Panc1 (cell line): ENCODE measurements at regions not wholly inside any gene's neighbourhood (a gene's known extent, or its start where the extent isn't known, plus 50 kb on each side); places are given as distances from the start of the nearest gene placed in this dataset.

Experiments used
- ATAC-seq: fragments of 200-7000 bp; cut with Tn5 transposase; 2 replicates; pipeline ENCODE4 v1.9.1; 2020; ENCODE audit warnings: mild to moderate bottlenecking, moderate library complexity
- BruUV-seq: library from RNA; stranded (reverse); fragments of 400-500 nt; replicated peaks from 2 replicates; lab custom pipeline; 2021; lab: Mats Ljungman, UMichigan
- CTCF ChIA-PET: fragments of 300-600 bp; sonication (Branson Sonifier 250); formaldehyde crosslinking; loops from one replicate; lab custom pipeline; 2022; ENCODE audit warnings: antibody characterized with exemption; lab: Charles Lee
- POLR2A ChIA-PET: fragments of 300-600 bp; sonication (Branson Sonifier 250); formaldehyde crosslinking; loops from one replicate; lab custom pipeline; 2022; ENCODE audit warnings: antibody characterized with exemption; lab: Charles Lee
- DNase-seq: peaks from one replicate; pipeline ENCODE4 v3.0.0-alpha.2; 2010; ENCODE audit warnings: low read depth, low spot score
- H3K27ac ChIP-seq: 2 replicates; pipeline ENCODE4 v1.5.1; 2011; ENCODE audit warnings: mild to moderate bottlenecking, low read length, inconsistent platforms
- H3K27me3 ChIP-seq: fragments of 200-500 bp; sonication (Bioruptor generic); 2 replicates; pipeline ENCODE4 v1.6.0; 2014; ENCODE audit warnings: low read length, inconsistent platforms; ENCODE audit not compliant: control insufficient read depth, insufficient read depth
- H3K36me3 ChIP-seq: fragments of 200-500 bp; sonication (Bioruptor generic); 2 replicates; pipeline ENCODE4 v1.5.1; 2014; ENCODE audit warnings: inconsistent platforms, mild to moderate bottlenecking, low read length, moderate library complexity; ENCODE audit not compliant: control insufficient read depth, insufficient read depth
- H3K4me1 ChIP-seq: 2 replicates; pipeline ENCODE4 v1.5.1; 2011; ENCODE audit warnings: inconsistent platforms, mild to moderate bottlenecking, low read length, moderate library complexity; ENCODE audit not compliant: control insufficient read depth, insufficient read depth
- H3K4me3 ChIP-seq, 2 experiments: 2 replicates each; pipeline ENCODE4 v1.5.1; 2011 to 2012; ENCODE audit warnings: low read depth in 2 of 2, low read length in 2 of 2, mild to moderate bottlenecking in 2 of 2, inconsistent platforms in 1 of 2, moderate library complexity in 1 of 2
- H3K9me3 ChIP-seq: fragments of 200-500 bp; sonication (Bioruptor generic); 2 replicates; pipeline ENCODE4 v1.5.1; 2014; ENCODE audit warnings: low read depth, mild to moderate bottlenecking, inconsistent platforms, low read length, moderate library complexity; ENCODE audit not compliant: control insufficient read depth, insufficient read depth
- CTCF ChIP-seq: fragments of 450-650 bp; IDR thresholded peaks from 2 replicates; pipeline ENCODE4 v1.5.1; 2017; ENCODE audit warnings: mild to moderate bottlenecking
- POLR2AphosphoS5 ChIP-seq: IDR thresholded peaks from 2 replicates; pipeline ENCODE4 v1.6.1; 2012; ENCODE audit warnings: mild to moderate bottlenecking, low read depth, low read length, moderate library complexity
- REST ChIP-seq, 2 experiments: IDR thresholded peaks; 2 replicates each; pipeline ENCODE4 v1.6.1; 2011 to 2012; ENCODE audit warnings: low read depth in 2 of 2, control low read depth in 1 of 2, low read length in 1 of 2, mild to moderate bottlenecking in 1 of 2, moderate library complexity in 1 of 2; ENCODE audit not compliant: insufficient read depth in 1 of 2
- SIN3A ChIP-seq: IDR thresholded peaks from 2 replicates; pipeline ENCODE4 v1.6.1; 2012; ENCODE audit warnings: low read depth, mild to moderate bottlenecking, low read length, moderate library complexity, borderline replicate concordance; ENCODE audit not compliant: insufficient read depth
- TCF7L2 ChIP-seq: IDR thresholded peaks from 2 replicates; pipeline ENCODE4 v1.6.1; 2011; ENCODE audit warnings: mild to moderate bottlenecking, low read depth, low read length, inconsistent platforms
- in situ Hi-C: cut with HindIII; loops from 2 replicates; pipeline ENCODE4 v1.10.0; 2016; ENCODE audit warnings: low sequenced_read_pairs, low pct_unique_long_range_greater_than_20kb
- intact Hi-C: fragments of 100-400 bp; cut with micrococcal nuclease; formaldehyde crosslinking; loops from one replicate; pipeline ENCODE4 v1.10.0; 2022; ENCODE audit not compliant: unreplicated experiment

- in situ Hi-C loops, result no loop called here
- BruUV-seq, result no TSS peak
- DNase-seq, result no peak
Observed at GRCh38 chrX:39564751-39565150, 533.0 kb downstream of the BCOR start.

GRCh38 chrX:39574178-39574577 lies 523.6 kb downstream of the BCOR start:
- no peaks in the 10 kb centered on the region for H3K27me3 ChIP-seq
- no TSS peak for BruUV-seq
- intact Hi-C loops, result no loop called here
- H3K9me3 ChIP-seq, result no peaks in the 10 kb centered on the region
- DNase-seq (no peak), ATAC-seq (no peak)
- ChIA-PET POLR2A (no interaction called here), CTCF (no interaction called here)
- TF ChIP-seq SIN3A (no peak), POLR2AphosphoS5 (no peak), CTCF (no peak), TCF7L2 (no peak), REST (IDR thresholded peaks at IDR 0.05; ENCODE audit: insufficient read depth in 1 of 2, low read depth in 2 of 2, low read length in 1 of 2) (no peak)
- H3K4me3 ChIP-seq, result no peak overlapping the region
- in situ Hi-C loops, result no loop called here
- no peak overlapping the region for H3K27ac ChIP-seq
- no peaks in the 10 kb centered on the region for H3K4me1 ChIP-seq
- H3K36me3 ChIP-seq, result no peaks in the 10 kb centered on the region

More at GRCh38 chrX:39564751-39565150, 533.0 kb downstream of the BCOR start:
- H3K4me3 ChIP-seq, result no peak overlapping the region
- ChIA-PET POLR2A (no interaction called here), CTCF (no interaction called here)
- H3K9me3 ChIP-seq, result no peaks in the 10 kb centered on the region
- H3K4me1 ChIP-seq, result no peaks in the 10 kb centered on the region
- no peak for TF ChIP-seq CTCF
- no peak for TF ChIP-seq POLR2AphosphoS5
- no peak for TF ChIP-seq SIN3A
- TF ChIP-seq REST (IDR thresholded peaks at IDR 0.05; ENCODE audit: insufficient read depth in 1 of 2, low read depth in 2 of 2, low read length in 1 of 2), result no peak
- TF ChIP-seq TCF7L2, result no peak
- no peaks in the 10 kb centered on the region for H3K36me3 ChIP-seq
- intact Hi-C loops, result no loop called here
- no peak overlapping the region for H3K27ac ChIP-seq
- ATAC-seq, result no peak
- H3K27me3 ChIP-seq, result no peaks in the 10 kb centered on the region
